Ecto neural progenitor cell (in vitro differentiated cells): ENCODE measurements at regions not wholly inside any gene's neighbourhood (a gene's known extent, or its start where the extent isn't known, plus 50 kb on each side); places are given as distances from the start of the nearest gene placed in this dataset.
"Not testable (repeated sequence)": the region's sequence is repeated elsewhere in the genome, so short reads cannot be mapped to it uniquely, and the experiment has no call there.

Experiments used
- DNase-seq: peaks from one replicate; pipeline ENCODE4 v3.0.0-alpha.2; 2018; ENCODE audit warnings: low spot score

DNA sequence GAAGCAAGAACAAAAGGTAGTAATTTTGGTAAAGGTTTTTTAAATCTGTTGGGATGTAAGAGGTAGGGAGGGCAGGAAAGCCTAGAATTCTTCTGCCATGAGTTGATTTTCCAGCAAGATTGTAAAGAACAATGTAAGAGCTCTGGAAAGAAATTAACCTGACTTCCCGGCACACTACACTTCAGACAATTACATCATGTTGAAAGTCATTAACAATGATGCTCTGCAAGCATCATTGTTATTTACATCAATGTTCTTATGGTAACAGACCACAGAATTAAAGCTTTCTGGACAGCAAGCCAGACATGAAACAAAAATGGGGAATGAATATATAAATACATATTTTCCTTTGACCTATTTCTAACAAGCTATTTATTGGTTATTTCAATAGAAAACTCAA, 342.2 kb downstream of the CEP170 start:
- DNase-seq: not testable (repeated sequence)

DNA sequence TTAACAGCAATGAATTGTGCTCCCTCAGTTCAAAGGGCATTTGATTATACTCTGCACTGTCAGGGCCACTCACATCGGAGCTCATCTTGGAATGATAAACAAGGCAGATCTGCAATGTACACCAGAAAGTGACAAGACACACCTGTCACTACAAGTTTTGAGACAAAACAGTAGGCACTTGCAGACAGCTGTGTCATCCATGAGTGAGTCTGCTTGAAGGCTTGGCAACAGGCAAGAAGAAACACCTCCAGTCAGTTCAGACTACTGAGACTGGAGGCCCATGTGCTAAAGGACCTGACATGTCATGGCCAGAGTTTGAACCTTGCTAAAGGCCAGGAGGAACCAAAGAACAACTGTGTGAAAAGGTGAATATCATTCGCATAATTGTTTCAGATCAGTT, 354.5 kb downstream of the CEP170 start:
- DNase-seq: not testable (repeated sequence)

DNA sequence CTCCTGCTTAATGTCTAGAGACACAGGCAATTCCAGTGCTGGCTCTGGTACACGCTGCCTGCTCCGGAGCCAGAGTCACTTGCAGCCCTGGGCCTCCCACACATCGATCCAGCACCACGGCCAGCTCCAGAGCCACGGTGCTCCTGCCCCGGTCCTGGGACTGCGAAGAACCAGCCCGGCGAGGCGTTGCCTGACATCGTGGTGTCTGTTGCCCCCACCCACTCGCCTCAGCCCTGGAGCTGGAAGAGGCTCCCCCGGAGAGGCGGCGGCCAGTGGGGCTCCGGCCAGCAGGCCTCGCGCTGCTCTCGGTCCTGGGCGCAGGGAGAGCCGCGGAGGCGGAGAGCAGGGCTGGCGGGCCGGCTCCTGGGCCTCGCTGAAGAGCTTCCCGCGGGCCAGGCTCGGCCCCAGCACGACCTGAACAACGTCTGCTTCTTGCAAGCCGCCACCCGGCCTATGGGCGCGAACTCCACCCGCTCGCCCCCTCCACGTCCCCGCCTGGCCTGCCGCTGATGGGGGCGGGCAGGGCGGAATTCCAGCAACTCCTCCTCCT, 364.8 kb downstream of the CEP170 start:
- peak; percentile 84 for DNase-seq

DNA sequence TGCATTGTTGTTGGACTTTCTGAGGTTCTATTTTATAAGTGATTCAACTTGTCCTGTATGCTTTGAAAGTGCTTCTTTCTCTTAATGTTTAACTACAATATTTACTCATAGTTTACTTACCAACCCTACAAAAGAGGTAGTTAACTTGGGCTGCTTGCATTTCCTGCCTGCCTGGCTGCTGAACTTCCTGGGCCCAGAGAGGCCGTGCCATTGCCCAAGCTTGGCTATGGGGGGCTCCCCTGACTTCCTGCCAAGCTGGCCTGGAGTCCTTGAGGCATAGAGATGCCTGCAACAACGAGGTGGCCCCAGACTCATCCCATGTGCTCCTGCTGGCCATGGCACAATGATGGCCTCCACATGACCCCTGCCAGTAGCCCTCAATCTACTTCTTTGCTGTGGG, 361.6 kb upstream of the PLD5 start:
- no peak for DNase-seq

DNA sequence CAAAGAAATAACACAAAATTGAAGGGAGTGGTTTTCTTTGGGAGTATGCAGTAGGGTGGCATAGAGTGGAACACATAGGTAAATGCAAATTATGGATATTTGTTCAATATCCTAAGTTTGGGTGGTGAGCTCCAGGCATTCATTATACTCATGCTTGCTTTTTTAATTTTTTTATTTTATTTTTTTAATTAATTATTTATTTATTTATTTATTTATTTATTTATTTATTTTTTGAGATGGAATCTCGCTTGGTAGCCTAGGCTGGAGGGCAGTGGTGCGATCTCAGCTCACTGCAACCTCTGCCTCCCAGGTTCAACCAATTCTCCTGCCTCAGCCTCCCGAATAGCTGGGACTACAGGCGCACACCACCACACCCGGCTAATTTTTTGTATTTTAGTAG, 355.5 kb upstream of the PLD5 start:
- DNase-seq: not testable (repeated sequence)

DNA sequence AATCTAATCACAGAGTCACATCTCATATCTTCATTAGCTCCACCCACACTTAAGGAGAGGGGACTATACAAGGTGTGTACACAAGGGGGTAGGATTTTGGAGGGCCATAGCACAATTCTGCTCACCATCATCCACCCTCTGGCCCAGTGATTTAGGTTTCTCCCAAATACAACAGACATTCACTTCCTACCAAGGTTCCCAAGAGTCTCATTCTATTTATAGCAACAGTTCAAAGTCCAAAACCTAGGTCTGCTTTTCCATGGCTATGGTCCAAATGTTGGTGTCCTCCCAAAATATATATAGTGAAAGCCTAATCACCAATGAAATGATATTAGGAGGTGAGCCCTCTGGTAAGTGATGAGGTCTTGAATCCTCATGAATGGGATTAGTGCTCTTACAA, 353.2 kb upstream of the PLD5 start:
- DNase-seq: no peak

DNA sequence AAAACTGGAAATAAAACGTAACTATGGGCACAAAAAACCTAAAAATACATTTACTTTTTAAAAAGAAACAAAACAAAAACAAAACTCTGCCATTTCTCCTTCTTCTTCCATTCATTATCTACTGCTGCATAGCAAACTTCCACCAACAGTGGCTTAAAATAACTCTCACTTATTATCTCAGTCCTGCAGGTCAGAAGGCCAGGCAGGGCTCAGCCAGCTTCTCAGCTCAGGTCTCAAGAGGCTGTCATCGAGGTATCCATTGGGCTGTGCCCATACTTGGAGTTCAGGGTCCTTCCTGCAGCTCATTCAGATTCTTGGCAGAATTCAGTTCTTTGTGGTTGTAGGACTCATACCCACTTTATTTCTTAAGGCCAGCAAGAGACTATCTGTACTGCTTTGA, 352.7 kb upstream of the PLD5 start:
- no peak for DNase-seq

DNA sequence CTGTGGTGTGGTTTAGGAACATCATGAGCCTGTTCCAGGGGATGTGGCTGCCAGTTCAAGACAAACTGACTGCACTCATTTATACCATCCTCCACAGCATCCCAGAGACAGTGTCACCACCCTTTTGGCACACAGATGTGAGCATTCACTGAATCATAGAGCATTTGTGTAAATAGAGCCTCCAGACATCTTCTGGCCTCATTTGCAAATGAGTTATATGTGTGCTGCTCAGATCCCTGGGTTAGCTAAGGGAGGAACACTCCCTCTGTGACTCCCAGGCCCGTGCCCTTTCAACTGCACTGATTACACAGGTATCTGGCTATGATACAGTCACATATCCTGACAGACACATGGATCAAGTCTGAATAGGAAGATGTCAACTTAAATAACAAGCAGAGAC, 351.5 kb upstream of the PLD5 start:
- DNase-seq: no peak

DNA sequence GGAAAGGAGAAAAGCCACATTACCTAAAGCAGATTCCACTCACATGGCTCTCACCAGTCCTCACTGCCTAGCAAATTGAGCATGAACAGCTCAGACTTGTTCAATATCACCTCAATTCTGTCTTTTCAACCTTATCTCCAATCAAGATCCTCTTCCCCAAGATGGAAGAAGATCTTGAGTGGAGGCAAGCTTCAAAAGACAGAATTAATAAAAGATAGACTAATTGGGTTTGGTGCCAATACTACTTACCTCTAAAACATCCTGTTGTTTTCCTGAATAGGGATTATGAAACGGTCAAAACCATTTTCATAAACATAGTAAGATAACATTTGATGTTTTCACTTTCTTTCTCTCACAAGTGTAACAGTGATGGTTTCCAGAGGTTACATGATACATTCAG, 349.2 kb upstream of the PLD5 start:
- no peak for DNase-seq

DNA sequence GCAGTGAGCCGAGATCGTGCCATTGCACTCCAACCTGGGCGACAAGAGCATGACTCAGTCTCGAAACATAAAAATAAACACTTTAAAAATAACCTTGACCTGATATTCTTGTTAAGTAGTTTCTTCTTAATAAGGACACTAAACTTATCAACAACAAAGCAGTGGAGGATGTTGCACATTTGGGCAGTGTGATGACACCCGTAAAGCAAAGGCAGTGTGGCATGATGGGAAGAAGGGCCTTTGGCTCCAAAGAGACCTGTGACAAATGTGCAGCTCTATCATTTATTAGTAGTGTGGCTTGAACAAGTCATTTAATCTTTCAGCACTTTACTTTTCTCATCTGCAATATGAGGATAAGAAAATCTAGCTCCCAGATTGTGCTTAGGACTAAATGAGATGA, 348.0 kb upstream of the PLD5 start:
- no peak for DNase-seq

DNA sequence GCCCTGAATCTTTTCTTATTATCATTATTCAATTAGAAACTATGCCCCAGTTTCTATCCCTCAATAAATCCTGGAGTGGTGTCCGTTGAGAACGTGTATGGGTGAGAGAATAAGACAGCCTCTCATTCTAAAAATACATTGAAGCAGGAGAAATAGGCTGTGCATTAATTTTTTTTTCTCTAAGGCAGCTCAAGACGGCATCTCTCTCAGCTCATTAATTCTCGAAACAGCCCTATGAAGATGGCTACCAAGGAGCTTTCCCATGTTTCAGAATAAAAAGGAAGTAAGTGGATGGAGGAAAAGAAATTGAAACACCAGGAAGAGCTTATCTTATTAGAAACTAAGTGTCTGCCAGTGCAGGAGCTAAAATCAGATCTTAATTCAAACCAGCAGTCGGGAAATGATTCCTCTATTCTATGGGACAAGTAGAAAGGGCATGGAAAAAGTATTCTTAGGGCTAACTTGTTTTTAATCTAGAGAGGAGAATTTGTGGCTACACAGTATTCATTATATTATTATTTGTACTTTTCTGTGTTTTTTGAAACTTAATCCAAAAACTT, 347.1 kb upstream of the PLD5 start:
- DNase-seq: no peak

DNA sequence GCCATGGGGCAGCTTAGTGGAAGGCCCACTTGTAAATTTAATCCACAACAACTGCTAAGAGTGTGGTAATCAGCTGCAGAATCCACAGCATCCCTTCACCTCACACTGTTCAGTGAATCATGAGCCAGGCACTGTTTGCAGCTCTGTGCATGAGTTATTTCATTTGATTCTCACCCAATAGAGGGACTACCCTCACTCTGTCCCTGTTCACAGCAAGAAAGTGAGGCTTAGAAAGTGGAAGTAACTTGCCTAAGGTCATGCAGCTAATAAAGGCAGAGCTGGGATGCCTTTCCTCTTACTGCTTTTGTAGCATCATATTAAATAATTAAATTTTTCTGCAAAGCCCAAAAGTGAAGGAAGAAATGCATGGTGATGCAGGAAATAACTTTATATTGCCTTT, 346.5 kb upstream of the PLD5 start:
- DNase-seq: no peak

DNA sequence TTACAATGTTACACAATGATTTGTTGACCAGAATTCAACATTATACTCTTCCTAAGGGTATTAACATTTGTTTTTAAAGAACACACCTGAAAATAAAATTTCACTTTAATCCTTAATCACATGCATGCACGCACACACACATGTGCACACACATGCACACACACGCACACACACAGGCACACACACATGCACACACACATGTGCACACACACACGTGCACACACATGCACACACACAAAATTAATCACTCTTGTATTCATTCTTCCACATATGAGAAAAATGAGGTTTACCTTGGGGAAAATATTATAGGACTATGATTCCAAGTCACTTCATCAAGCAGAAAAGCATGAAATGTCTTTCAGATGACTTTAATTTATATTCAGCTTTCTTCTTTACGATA, 331.8 kb upstream of the PLD5 start:
- DNase-seq: no peak

DNA sequence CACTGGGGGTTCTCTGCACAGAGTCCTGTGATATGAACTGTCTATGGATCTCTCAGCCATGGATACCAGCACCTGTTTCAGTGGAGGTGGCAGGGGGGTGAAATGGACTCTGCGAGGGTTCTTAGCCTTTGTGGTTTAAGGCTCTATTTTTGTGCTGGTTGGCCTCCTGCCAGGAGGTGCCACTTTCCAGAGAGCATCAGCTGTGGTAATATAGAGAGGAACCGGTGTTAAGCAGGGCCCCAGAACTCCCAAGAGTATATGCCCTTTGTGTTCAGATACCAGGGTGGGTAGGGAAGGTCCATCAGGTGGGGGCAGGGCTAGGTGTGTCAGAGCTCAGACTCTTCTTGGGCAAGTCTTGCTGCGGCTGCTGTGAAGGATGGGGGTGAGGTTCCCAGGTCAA, 330.0 kb upstream of the PLD5 start:
- DNase-seq: no peak

DNA sequence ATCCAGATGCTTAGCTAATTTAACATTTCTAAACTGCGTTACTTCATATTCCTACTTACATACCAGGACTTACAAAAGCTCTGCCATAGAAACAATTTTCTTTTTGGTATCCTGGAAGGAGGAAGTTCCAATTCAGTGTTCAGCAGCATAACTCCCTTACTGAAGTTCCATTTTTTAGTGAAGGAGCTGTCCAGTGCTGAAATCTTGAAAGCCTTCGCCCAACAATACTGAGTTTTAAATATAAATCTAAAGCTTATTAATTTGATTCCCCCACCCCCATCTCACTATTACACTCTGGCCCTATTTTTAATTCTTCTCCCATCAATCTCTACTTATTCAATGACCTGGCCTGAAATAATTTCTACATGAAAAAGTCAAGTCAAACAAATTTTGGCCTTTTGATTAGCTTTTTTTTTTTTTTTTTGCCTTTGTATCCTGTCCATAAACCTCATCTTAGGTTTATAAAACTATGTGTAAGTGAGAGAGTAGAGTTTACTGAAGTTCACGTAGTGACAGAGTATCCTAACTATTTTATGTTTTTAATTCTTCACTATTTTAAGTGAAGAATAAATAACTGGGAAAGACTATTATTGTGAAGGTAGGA, 323.0 kb upstream of the PLD5 start:
- DNase-seq: no peak

DNA sequence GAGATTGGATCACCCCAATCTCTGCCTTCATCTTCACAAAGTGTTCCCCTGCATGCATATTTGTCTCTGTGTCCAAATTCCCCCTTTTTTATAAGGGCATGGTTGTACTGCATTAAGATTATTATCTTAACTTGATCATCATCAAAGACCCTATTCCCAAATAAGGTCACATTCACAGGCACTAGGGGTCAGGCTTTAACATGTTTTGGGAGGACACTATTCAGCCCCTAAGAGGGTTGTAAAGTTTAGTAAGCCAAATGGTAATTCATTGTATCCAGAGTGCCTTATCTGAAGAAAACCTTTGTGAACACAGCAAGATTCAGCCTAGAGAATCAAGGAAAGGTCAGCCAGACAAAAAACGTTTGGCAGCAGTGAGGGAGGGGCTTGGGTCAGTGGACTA, 317.6 kb upstream of the PLD5 start:
- DNase-seq: no peak

DNA sequence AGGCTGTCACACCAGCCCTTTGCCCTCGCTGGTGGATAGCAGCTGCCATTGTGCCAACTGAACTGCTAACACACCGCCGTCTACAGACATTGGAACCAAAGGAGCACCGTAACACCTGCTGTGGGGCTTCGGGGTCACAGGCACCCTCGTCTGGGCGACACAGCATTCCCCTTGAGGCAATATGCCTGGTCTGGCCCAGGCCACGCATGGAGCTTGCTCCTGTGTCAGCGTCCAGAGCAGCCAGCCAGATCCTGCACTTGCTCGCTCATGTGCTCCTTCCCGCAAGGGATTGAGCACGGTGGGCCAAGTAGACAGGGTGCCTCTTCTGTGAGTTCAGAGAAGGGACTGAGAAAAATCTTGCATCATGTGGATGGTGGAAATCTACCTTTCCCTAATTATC, 314.6 kb upstream of the PLD5 start:
- DNase-seq: no peak

DNA sequence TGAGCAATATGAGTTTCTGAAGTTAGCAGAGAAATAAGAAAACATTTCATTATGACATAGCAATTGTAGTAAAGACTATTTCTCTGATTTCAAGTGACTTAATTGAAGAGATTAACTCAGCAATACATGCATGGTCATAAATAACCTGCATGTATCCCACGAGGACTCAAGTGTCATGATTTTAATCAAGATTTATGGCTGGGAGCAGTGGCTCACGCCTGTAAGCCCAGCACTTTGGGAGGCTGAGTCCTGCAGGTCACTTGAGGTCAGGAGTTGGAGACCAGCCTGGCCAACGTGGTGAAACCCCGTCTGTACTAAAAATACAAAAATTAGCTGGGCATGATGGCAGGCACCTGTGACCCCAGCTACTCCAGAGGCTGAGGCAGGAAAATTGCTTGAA, 311.9 kb upstream of the PLD5 start:
- DNase-seq: no peak

DNA sequence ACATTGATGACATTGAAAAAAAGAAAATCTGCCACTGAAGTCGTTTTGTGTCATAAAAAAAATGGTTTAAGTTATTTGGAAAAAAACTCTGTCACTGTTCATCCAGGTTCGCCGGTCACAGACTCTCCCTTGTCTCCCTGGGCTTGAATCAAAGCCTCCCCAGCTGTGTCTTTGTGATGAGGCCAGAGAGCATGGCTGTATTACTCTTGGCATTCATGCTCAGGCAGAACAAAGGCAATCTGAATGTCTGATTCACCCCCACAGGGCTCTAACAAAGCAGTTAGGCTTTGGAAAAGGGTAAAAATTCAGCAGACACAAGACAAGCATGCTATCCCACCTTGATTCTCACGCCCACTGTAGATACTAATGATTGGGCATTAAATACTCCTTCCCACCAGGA, 304.3 kb upstream of the PLD5 start:
- no peak for DNase-seq

DNA sequence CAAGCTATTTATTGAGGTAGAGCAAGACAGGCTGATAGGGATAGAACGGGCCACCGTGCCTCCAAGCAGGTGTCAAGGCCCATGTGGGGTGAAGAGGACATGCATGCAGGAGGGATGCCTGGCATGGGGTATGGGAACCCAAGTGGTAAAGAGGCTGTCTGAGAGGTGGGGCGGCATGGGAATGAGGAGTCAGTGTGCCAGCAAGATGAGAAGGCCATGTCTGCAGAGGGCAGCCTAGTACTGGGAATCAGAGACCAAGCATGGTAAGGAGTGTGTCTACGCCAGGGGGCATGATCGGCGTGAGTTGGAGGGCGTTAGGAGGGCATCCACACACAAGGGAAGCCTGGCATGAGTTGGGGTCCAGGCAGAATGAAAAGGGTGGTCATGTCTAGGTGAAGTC, 303.7 kb upstream of the PLD5 start:
- no peak for DNase-seq

DNA sequence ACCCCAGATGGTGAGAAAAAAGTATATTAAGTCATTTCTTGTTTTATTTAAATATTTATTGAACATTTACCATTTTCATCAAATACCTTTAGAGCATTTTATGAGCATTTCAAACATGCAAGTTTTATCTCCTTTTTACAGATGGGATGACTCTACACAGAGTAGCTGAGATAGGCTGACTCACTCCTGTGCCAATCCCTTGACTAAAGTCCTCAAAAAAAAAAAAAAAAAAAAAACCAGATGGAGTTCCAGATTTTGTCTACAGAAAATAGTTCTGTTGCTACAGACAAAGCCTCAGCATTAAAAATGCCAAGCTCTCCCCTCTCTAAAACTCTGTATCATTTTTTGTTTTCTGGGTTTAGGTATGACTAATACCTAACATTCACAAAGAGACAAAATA, 303.0 kb upstream of the PLD5 start:
- DNase-seq: no peak

DNA sequence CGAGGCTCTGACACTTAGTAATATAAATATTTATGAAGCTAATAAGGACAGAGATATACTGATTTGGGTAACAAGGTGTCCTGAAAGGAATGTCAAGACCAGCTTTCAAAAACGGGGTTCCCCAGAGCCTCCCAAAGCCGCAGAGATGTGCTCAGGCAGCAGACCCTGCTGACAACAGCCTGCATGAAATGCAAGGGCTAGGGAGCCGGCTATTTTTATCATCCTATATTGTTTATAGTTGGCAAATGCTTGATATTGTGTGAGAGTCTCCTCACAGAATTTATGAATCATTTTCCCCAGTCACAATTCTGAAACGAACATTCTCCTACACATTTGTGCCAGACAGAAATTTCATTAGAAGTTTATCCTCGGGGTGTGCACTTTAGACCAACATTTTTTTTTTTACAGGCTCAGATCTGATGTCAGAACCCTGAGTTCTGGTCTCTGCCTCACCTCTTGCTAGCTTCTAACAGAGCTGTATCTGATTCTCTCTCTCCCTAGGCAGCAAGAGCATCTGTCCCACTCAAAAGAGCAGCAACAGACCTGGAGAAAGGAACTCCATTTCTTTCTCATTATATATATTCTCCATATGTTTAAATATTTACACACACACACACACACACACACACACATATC, 302.3 kb upstream of the PLD5 start:
- DNase-seq: no peak

DNA sequence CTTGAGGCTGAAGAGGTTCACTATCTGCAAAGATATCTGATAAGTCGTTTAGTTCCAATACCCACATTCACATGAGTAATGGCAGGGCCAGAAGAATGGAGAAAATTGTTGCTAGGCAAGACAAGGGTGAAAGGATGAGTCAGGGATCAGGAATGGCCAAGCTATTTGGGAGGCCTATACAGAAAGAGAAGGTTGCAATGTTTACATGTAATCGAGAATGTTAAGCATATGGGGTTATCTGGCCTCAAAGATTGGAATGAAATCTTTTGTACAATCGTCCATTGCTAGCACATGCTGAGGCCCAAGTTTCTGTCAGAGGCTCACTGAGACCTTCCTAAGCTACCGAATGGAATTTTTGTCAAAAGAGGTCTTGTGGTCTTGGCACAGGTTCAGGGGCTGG, 299.9 kb upstream of the PLD5 start:
- DNase-seq: no peak
